ENCODE measurements at regions not wholly inside any gene's neighbourhood (a gene's known extent, or its start where the extent isn't known, plus 50 kb on each side); places are given as distances from the start of the nearest gene placed in this dataset.

DNA sequence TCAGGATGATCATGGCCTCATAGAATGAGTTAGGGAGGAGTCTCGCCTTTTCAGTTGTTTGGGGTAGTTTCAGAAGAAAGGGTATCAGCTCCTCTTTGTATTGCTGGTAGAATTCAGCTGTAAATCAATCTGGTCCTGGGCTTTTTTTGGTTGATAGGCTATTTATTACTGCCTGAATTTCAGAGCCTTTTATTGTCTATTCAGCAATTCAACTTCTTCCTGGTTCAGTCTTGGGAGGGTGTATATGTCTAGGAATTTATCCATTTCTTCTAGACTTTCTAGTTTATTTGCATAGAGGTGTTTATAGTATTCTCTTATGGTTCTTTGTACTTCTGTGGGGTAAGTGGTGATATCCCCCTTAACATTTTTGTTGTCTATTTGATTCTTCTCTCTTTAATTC lies 1024.2 kb downstream of the DIPK2A start:
- no peaks in the 10 kb centered on the region for H3K9me3 ChIP-seq
- H3K27me3 ChIP-seq (replicated peaks; ENCODE audit: insufficient read depth) = no peaks in the 10 kb centered on the region
- intact Hi-C loops (cut with DNase I) = no loop called here
- no peak for TF ChIP-seq POLR2A (IDR thresholded peaks at IDR 0.05)
- TF ChIP-seq POLR2AphosphoS5 (IDR thresholded peaks at IDR 0.05) = no peak
- TF ChIP-seq, protein P1, sequence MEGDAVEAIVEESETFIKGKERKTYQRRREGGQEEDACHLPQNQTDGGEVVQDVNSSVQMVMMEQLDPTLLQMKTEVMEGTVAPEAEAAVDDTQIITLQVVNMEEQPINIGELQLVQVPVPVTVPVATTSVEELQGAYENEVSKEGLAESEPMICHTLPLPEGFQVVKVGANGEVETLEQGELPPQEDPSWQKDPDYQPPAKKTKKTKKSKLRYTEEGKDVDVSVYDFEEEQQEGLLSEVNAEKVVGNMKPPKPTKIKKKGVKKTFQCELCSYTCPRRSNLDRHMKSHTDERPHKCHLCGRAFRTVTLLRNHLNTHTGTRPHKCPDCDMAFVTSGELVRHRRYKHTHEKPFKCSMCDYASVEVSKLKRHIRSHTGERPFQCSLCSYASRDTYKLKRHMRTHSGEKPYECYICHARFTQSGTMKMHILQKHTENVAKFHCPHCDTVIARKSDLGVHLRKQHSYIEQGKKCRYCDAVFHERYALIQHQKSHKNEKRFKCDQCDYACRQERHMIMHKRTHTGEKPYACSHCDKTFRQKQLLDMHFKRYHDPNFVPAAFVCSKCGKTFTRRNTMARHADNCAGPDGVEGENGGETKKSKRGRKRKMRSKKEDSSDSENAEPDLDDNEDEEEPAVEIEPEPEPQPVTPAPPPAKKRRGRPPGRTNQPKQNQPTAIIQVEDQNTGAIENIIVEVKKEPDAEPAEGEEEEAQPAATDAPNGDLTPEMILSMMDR (IDR thresholded peaks at IDR 0.05) = no peak
- H3K36me3 ChIP-seq = no peaks in the 10 kb centered on the region
- H3K4me1 ChIP-seq (replicated peaks) = no peaks in the 10 kb centered on the region
- H3K4me3 ChIP-seq = no peak overlapping the region
- DNase-seq (ENCODE audit: low spot score) = no peak
- H3K27ac ChIP-seq = no peak overlapping the region
- WGBS = 79% methylated on average over 1 of the region's 1 CpG

DNA sequence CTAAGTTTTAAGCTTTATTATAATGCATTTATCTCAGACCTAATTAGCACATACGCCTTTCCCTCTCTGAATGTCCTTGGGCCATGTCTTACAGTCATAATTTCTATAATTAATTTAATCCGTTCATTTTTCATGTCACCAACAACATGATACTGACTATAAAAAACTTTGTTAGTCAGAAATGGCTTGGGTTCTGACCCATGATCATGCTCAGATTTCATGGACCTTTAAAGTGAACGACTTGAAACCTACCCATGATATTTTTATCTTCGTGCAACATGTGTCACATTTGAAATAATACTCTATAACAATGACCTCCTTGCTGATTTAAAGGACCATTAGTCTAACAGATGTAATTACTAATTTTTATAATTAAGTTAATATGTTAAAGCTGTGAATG lies 1033.8 kb downstream of the DIPK2A start:
- DNase-seq (ENCODE audit: low spot score) = no peak
- no peaks in the 10 kb centered on the region for H3K4me1 ChIP-seq (replicated peaks)
- H3K27ac ChIP-seq = no peak overlapping the region
- TF ChIP-seq POLR2A (IDR thresholded peaks at IDR 0.05) (no peak), POLR2AphosphoS5 (IDR thresholded peaks at IDR 0.05) (no peak)
- TF ChIP-seq, protein P1 (IDR thresholded peaks at IDR 0.05) = no peak
- H3K36me3 ChIP-seq = no peaks in the 10 kb centered on the region
- 83% methylated on average over 4 of the region's 4 CpGs for WGBS
- H3K4me3 ChIP-seq = no peak overlapping the region
- intact Hi-C loops (cut with DNase I) = no loop called here
- no peaks in the 10 kb centered on the region for H3K9me3 ChIP-seq
- H3K27me3 ChIP-seq (replicated peaks; ENCODE audit: insufficient read depth) = no peaks in the 10 kb centered on the region

DNA sequence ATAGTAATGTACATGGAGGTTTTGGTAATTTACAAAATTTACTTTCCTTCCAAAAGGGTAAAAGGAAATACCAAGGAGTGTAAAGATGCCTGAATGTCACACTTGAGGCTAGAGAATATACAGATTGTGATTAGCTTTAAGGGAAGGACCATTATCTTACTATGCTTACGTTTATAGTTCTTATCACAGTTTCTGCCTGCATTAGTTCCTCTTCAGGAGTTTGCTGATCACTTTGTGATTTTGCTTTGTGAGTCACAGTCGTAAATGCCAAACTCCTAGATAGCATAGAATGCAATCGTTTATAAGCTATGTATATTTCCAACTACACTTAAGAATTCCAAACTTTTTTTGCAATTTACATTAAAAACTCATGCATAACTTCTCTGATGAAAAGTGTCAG lies 1034.6 kb downstream of the DIPK2A start:
- no peaks in the 10 kb centered on the region for H3K36me3 ChIP-seq
- WGBS = 39% methylated on average over 3 of the region's 3 CpGs
- no peak for DNase-seq (ENCODE audit: low spot score)
- no peak overlapping the region for H3K4me3 ChIP-seq
- TF ChIP-seq POLR2AphosphoS5 (IDR thresholded peaks at IDR 0.05) (no peak), POLR2A (IDR thresholded peaks at IDR 0.05) (no peak)
- TF ChIP-seq, protein P1 (IDR thresholded peaks at IDR 0.05) = no peak
- no peaks in the 10 kb centered on the region for H3K9me3 ChIP-seq
- intact Hi-C loops (cut with DNase I) = no loop called here
- H3K4me1 ChIP-seq (replicated peaks) = no peaks in the 10 kb centered on the region
- no peak overlapping the region for H3K27ac ChIP-seq
- no peaks in the 10 kb centered on the region for H3K27me3 ChIP-seq (replicated peaks; ENCODE audit: insufficient read depth)

DNA sequence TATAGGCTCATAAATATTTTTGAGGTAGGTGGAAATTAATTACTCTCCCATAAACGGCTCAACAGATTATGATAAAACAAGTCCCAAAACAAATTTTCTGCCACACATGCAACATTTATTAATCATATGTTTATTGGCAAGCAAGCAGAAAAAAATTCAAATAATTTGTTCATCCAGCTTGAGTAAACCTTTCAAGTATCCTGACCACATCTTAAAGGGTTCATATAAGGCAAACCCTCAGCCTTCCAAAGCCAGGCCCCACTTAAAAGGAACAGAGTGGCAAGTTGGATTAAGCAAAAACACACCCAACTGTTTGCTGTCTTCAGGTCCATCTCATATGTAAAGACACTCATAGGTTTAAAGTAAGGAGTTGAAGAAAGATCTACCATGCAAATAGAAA lies 1042.3 kb downstream of the DIPK2A start:
- intact Hi-C loops (cut with DNase I) = no loop called here
- no peaks in the 10 kb centered on the region for H3K36me3 ChIP-seq
- TF ChIP-seq, protein P1 (IDR thresholded peaks at IDR 0.05) = no peak
- TF ChIP-seq POLR2AphosphoS5 (IDR thresholded peaks at IDR 0.05) (no peak), POLR2A (IDR thresholded peaks at IDR 0.05) (no peak)

DNA sequence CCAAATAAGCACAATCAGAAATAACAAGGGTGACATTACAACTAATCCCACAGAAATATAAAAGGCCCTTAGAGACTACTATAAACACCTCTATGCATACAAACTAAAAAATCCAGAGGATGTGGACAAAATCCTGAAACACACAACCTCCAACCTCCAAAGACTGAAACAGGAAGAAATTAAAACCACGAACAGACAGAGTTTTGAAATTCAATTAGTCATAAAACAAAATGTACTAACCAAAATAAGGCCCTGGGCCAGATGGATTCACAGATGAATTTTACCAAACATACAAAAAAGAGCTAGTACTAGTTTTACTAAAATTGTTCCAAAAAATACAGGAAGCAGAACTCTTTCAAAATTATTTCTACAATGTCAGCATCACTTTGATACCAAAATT lies 1043.6 kb downstream of the DIPK2A start:
- intact Hi-C loops (cut with DNase I) = no loop called here
- H3K9me3 ChIP-seq = no peaks in the 10 kb centered on the region
- no peak overlapping the region for H3K27ac ChIP-seq
- H3K27me3 ChIP-seq (replicated peaks; ENCODE audit: insufficient read depth) = no peaks in the 10 kb centered on the region
- no peak overlapping the region for H3K4me3 ChIP-seq
- no peak for TF ChIP-seq POLR2A (IDR thresholded peaks at IDR 0.05)
- TF ChIP-seq, protein P1 (IDR thresholded peaks at IDR 0.05) = no peak
- TF ChIP-seq POLR2AphosphoS5 (IDR thresholded peaks at IDR 0.05) = no peak
- H3K36me3 ChIP-seq = no peaks in the 10 kb centered on the region
- no peak for DNase-seq (ENCODE audit: low spot score)
- 47% methylated on average over 1 of the region's 1 CpG for WGBS
- H3K4me1 ChIP-seq (replicated peaks) = no peaks in the 10 kb centered on the region

More for the DNA sequence above, 1042.3 kb downstream of the DIPK2A start:
- no peaks in the 10 kb centered on the region for H3K4me1 ChIP-seq (replicated peaks)
- no peak overlapping the region for H3K27ac ChIP-seq
- 87% methylated on average over 1 of the region's 1 CpG for WGBS
- no peak for DNase-seq (ENCODE audit: low spot score)
- no peaks in the 10 kb centered on the region for H3K27me3 ChIP-seq (replicated peaks; ENCODE audit: insufficient read depth)
- no peaks in the 10 kb centered on the region for H3K9me3 ChIP-seq
- no peak overlapping the region for H3K4me3 ChIP-seq
